ENCODE measurements at regions not wholly inside any gene's neighbourhood (a gene's known extent, or its start where the extent isn't known, plus 50 kb on each side); places are given as distances from the start of the nearest gene placed in this dataset.

- H3K9me3 Mint-ChIP-seq, result peaks cover 10% of the 10 kb centered on the region
- no peak overlapping the region for H3K27ac Mint-ChIP-seq
- no peaks in the 10 kb centered on the region for H3K27me3 Mint-ChIP-seq (ENCODE audit: low read depth)
- TF ChIP-seq, protein P1, sequence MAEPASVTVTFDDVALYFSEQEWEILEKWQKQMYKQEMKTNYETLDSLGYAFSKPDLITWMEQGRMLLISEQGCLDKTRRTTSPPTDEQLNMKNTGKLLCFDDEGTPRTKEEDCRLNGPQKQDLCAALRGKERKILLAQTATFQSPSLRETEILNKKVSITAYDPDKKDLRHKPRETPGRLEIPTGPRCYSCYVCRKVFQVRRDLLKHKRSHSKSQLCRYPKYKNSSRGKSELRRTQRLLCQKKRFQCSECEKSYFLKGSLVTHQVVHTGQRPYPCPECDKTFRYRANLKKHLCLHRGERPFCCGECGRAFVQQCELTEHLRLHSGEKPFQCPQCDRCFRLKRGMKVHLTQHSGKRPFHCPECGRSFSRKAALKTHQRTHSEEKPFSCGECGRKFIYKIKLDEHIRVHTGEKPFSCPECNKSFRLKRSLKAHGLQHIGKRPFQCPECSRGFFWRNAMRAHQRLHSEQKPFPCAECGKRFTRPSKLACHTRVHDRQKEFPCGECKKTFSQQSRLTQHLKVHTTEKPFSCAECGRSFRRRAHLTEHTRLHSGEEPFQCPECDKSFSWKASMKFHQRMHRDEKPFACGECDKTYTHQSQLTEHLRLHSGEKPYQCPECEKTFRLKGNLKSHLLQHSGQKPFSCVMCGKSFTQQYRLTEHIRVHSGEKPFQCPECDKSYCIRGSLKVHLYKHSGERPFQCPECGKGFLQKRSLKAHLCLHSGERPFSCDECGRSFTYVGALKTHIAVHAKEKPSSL (CRISPR knock-in tag; conservative IDR thresholded peaks at IDR 0.05), result no peak
- TF ChIP-seq JAZF1 (CRISPR knock-in tag; IDR thresholded peaks at IDR 0.05), result no peak
- TF ChIP-seq CREM (CRISPR knock-in tag; IDR thresholded peaks at IDR 0.05), result no peak
- TF ChIP-seq, protein P2, sequence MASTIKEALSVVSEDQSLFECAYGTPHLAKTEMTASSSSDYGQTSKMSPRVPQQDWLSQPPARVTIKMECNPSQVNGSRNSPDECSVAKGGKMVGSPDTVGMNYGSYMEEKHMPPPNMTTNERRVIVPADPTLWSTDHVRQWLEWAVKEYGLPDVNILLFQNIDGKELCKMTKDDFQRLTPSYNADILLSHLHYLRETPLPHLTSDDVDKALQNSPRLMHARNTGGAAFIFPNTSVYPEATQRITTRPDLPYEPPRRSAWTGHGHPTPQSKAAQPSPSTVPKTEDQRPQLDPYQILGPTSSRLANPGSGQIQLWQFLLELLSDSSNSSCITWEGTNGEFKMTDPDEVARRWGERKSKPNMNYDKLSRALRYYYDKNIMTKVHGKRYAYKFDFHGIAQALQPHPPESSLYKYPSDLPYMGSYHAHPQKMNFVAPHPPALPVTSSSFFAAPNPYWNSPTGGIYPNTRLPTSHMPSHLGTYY (CRISPR knock-in tag; IDR thresholded peaks at IDR 0.05), result no peak
- TF ChIP-seq, protein P3, sequence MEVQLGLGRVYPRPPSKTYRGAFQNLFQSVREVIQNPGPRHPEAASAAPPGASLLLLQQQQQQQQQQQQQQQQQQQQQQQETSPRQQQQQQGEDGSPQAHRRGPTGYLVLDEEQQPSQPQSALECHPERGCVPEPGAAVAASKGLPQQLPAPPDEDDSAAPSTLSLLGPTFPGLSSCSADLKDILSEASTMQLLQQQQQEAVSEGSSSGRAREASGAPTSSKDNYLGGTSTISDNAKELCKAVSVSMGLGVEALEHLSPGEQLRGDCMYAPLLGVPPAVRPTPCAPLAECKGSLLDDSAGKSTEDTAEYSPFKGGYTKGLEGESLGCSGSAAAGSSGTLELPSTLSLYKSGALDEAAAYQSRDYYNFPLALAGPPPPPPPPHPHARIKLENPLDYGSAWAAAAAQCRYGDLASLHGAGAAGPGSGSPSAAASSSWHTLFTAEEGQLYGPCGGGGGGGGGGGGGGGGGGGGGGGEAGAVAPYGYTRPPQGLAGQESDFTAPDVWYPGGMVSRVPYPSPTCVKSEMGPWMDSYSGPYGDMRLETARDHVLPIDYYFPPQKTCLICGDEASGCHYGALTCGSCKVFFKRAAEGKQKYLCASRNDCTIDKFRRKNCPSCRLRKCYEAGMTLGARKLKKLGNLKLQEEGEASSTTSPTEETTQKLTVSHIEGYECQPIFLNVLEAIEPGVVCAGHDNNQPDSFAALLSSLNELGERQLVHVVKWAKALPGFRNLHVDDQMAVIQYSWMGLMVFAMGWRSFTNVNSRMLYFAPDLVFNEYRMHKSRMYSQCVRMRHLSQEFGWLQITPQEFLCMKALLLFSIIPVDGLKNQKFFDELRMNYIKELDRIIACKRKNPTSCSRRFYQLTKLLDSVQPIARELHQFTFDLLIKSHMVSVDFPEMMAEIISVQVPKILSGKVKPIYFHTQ (CRISPR knock-in tag; IDR thresholded peaks at IDR 0.05), result no peak
- no peak for TF ChIP-seq ZNF121 (CRISPR knock-in tag; IDR thresholded peaks at IDR 0.05)
- TF ChIP-seq FOXK1 (CRISPR knock-in tag; IDR thresholded peaks at IDR 0.05), result no peak
- TF ChIP-seq AFF4 (CRISPR knock-in tag; IDR thresholded peaks at IDR 0.05; ENCODE audit: borderline replicate concordance), result no peak
- TF ChIP-seq ZNF263 (CRISPR knock-in tag; IDR thresholded peaks at IDR 0.05; ENCODE audit: low read depth), result no peak
- CTCF ChIA-PET, result no interaction called here
- POLR2A ChIA-PET, result no interaction called here
- DNase-seq (ENCODE audit: low spot score), result no peak
- H3K36me3 Mint-ChIP-seq, result no peaks in the 10 kb centered on the region
- no peaks in the 10 kb centered on the region for H3K4me1 Mint-ChIP-seq
- ATAC-seq, result no peak
- H3K4me3 Mint-ChIP-seq, result no peak overlapping the region
Observed at GRCh38 chr19:30755581-30755980, 383.4 kb downstream of the ZNF536 start.

- CTCF ChIA-PET, result interaction anchor here (0.8 kb wide), 1 partner anchor 20 kb away, joined by 3 read pairs; no protein-coding TSS in a partner anchor
- no peak for ATAC-seq
- TF ChIP-seq FOXP1 (CRISPR knock-in tag; IDR thresholded peaks at IDR 0.05; ENCODE audit: borderline replicate concordance) (no peak), JUN (CRISPR knock-in tag; IDR thresholded peaks at IDR 0.05) (no peak), ETV6 (CRISPR knock-in tag; IDR thresholded peaks at IDR 0.05) (no peak), NR3C1 (CRISPR knock-in tag; conservative IDR thresholded peaks at IDR 0.05; ENCODE audit: low read depth) (no peak), ZBTB21 (CRISPR knock-in tag; IDR thresholded peaks at IDR 0.05; ENCODE audit: borderline replicate concordance) (no peak), ZNF671 (CRISPR knock-in tag; IDR thresholded peaks at IDR 0.05) (no peak), TEAD1 (CRISPR knock-in tag; IDR thresholded peaks at IDR 0.05) (no peak)
- TF ChIP-seq, protein P4, sequence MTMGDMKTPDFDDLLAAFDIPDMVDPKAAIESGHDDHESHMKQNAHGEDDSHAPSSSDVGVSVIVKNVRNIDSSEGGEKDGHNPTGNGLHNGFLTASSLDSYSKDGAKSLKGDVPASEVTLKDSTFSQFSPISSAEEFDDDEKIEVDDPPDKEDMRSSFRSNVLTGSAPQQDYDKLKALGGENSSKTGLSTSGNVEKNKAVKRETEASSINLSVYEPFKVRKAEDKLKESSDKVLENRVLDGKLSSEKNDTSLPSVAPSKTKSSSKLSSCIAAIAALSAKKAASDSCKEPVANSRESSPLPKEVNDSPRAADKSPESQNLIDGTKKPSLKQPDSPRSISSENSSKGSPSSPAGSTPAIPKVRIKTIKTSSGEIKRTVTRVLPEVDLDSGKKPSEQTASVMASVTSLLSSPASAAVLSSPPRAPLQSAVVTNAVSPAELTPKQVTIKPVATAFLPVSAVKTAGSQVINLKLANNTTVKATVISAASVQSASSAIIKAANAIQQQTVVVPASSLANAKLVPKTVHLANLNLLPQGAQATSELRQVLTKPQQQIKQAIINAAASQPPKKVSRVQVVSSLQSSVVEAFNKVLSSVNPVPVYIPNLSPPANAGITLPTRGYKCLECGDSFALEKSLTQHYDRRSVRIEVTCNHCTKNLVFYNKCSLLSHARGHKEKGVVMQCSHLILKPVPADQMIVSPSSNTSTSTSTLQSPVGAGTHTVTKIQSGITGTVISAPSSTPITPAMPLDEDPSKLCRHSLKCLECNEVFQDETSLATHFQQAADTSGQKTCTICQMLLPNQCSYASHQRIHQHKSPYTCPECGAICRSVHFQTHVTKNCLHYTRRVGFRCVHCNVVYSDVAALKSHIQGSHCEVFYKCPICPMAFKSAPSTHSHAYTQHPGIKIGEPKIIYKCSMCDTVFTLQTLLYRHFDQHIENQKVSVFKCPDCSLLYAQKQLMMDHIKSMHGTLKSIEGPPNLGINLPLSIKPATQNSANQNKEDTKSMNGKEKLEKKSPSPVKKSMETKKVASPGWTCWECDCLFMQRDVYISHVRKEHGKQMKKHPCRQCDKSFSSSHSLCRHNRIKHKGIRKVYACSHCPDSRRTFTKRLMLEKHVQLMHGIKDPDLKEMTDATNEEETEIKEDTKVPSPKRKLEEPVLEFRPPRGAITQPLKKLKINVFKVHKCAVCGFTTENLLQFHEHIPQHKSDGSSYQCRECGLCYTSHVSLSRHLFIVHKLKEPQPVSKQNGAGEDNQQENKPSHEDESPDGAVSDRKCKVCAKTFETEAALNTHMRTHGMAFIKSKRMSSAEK (CRISPR knock-in tag; IDR thresholded peaks at IDR 0.05; ENCODE audit: borderline replicate concordance), result no peak
- TF ChIP-seq, protein P5, sequence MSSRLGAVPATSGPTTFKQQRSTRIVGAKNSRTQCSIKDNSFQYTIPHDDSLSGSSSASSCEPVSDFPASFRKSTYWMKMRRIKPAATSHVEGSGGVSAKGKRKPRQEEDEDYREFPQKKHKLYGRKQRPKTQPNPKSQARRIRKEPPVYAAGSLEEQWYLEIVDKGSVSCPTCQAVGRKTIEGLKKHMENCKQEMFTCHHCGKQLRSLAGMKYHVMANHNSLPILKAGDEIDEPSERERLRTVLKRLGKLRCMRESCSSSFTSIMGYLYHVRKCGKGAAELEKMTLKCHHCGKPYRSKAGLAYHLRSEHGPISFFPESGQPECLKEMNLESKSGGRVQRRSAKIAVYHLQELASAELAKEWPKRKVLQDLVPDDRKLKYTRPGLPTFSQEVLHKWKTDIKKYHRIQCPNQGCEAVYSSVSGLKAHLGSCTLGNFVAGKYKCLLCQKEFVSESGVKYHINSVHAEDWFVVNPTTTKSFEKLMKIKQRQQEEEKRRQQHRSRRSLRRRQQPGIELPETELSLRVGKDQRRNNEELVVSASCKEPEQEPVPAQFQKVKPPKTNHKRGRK (CRISPR knock-in tag; IDR thresholded peaks at IDR 0.05; ENCODE audit: borderline replicate concordance), result no peak
Observed at GRCh38 chr19:30754162-30754561, 382.0 kb downstream of the ZNF536 start.

More at GRCh38 chr19:30754162-30754561, 382.0 kb downstream of the ZNF536 start:
- Mint-ChIP-seq H3K36me3 (peaks cover 8% of the 10 kb centered on the region), H3K4me1 (no peaks in the 10 kb centered on the region), H3K9me3 (peaks cover 24% of the 10 kb centered on the region), H3K27me3 (ENCODE audit: low read depth) (no peaks in the 10 kb centered on the region), H3K27ac (no peak overlapping the region), H3K4me3 (no peak overlapping the region)
- DNase-seq (ENCODE audit: low spot score), result no peak
- POLR2A ChIA-PET, result no interaction called here
